ENCODE measurements at regions not wholly inside any gene's neighbourhood (a gene's known extent, or its start where the extent isn't known, plus 50 kb on each side); places are given as distances from the start of the nearest gene placed in this dataset.
"Not testable (repeated sequence)": the region's sequence is repeated elsewhere in the genome, so short reads cannot be mapped to it uniquely, and the experiment has no call there.

- H3K36me3 Mint-ChIP-seq (ENCODE audit: low read depth); H3K4me3 Mint-ChIP-seq; H3K9me3 Mint-ChIP-seq; intact Hi-C loops (cut with micrococcal nuclease); DNase-seq; H3K27me3 Mint-ChIP-seq; H3K27ac Mint-ChIP-seq; H3K4me1 Mint-ChIP-seq: not testable (repeated sequence)
Observed at GRCh38 chr4:141882650-141883049, 246.3 kb downstream of the IL15 start.

DNA sequence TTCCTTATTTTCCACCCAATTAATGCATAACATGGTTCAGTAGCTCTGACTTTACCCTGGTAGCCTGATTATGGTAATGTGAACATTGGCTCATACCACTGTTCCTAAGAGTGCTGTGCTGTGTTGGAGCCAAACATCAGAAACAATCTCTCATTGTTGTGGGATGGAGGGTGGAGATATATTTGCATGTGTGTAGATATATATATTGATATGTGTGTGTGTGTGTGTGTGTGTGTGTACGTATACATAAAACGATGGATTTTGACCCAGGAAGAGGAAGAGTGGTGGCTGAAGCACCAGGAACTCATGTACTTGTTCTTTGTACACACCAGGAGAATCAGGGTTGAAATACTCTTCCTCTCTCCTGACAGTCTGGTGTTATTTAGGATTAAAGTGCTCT, 247.7 kb downstream of the IL15 start:
- H3K4me3 Mint-ChIP-seq, result no peak overlapping the region
- DNase-seq, result no peak
- H3K27ac Mint-ChIP-seq, result no peak overlapping the region
- no peaks in the 10 kb centered on the region for H3K4me1 Mint-ChIP-seq
- intact Hi-C loops (cut with micrococcal nuclease), result no loop called here
- H3K36me3 Mint-ChIP-seq (ENCODE audit: low read depth), result no peaks in the 10 kb centered on the region
- H3K9me3 Mint-ChIP-seq, result no peaks in the 10 kb centered on the region
- H3K27me3 Mint-ChIP-seq, result no peaks in the 10 kb centered on the region

GRCh38 chr4:141885112-141885511, 248.7 kb downstream of the IL15 start:
- H3K36me3 Mint-ChIP-seq (ENCODE audit: low read depth), result no peaks in the 10 kb centered on the region
- no peaks in the 10 kb centered on the region for H3K4me1 Mint-ChIP-seq
- intact Hi-C loops (cut with micrococcal nuclease), result no loop called here
- no peak overlapping the region for H3K4me3 Mint-ChIP-seq
- no peak overlapping the region for H3K27ac Mint-ChIP-seq
- peak; percentile 37 for DNase-seq
- H3K9me3 Mint-ChIP-seq, result no peaks in the 10 kb centered on the region
- H3K27me3 Mint-ChIP-seq, result no peaks in the 10 kb centered on the region

DNA sequence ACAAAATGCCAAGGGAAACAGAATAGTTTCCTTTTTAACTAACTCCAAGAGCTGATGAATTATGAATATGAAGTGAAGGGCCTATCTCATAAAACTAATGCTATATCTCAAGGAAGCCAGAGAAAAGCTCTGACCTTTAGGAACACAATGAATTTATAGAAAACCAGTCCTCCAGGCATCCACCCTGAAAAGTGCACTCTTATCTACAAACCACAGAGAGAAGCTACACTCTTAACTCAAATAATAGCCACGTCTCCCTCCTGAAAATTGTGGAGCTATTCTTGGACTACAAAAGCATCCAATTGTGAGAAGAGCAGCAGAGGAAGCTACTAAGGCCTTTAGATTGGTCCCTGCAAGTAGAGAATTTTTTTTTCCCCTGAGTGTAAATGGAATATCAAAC, 253.9 kb downstream of the IL15 start:
- no peaks in the 10 kb centered on the region for H3K27me3 Mint-ChIP-seq
- no peak overlapping the region for H3K27ac Mint-ChIP-seq
- intact Hi-C loops (cut with micrococcal nuclease), result no loop called here
- no peaks in the 10 kb centered on the region for H3K4me1 Mint-ChIP-seq
- no peak for DNase-seq
- H3K9me3 Mint-ChIP-seq, result no peaks in the 10 kb centered on the region
- H3K4me3 Mint-ChIP-seq, result no peak overlapping the region
- H3K36me3 Mint-ChIP-seq (ENCODE audit: low read depth), result no peaks in the 10 kb centered on the region

GRCh38 chr4:141891260-141892120, 255.1 kb downstream of the IL15 start:
- H3K27me3 Mint-ChIP-seq, result no peaks in the 10 kb centered on the region
- no peak overlapping the region for H3K27ac Mint-ChIP-seq
- DNase-seq, result no peak
- H3K36me3 Mint-ChIP-seq (ENCODE audit: low read depth), result no peaks in the 10 kb centered on the region
- intact Hi-C loops (cut with micrococcal nuclease), result no loop called here
- H3K9me3 Mint-ChIP-seq, result no peaks in the 10 kb centered on the region
- H3K4me1 Mint-ChIP-seq, result no peaks in the 10 kb centered on the region
- H3K4me3 Mint-ChIP-seq, result no peak overlapping the region

DNA sequence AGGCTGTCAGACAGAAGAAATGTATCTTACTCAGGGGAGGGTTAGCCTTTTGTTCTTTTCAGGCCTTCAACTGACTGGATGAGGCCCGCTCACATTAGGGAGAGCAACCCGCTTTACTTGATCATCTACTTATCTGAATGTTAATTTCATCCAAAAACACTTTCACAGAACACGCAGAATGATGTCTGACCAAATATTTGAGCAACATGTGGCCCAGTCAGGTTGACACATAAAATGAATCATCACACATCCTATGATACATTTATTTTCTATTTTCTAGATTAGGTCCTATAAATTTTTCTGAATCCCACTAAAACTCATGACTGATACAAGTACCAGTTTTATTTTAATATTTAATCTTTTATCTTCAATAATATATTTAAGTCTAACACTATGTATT, 260.3 kb downstream of the IL15 start:
- H3K4me3 Mint-ChIP-seq, result no peak overlapping the region
- H3K27me3 Mint-ChIP-seq, result no peaks in the 10 kb centered on the region
- no peaks in the 10 kb centered on the region for H3K9me3 Mint-ChIP-seq
- H3K4me1 Mint-ChIP-seq, result no peaks in the 10 kb centered on the region
- intact Hi-C loops (cut with micrococcal nuclease), result no loop called here
- no peak for DNase-seq
- H3K27ac Mint-ChIP-seq, result no peak overlapping the region
- H3K36me3 Mint-ChIP-seq (ENCODE audit: low read depth), result no peaks in the 10 kb centered on the region

GRCh38 chr4:141898346-141898745, 262.0 kb downstream of the IL15 start:
- intact Hi-C loops (cut with micrococcal nuclease), result no loop called here
- no peak for DNase-seq
- H3K36me3 Mint-ChIP-seq (ENCODE audit: low read depth), result no peaks in the 10 kb centered on the region
- H3K4me3 Mint-ChIP-seq, result no peak overlapping the region
- no peaks in the 10 kb centered on the region for H3K9me3 Mint-ChIP-seq
- no peak overlapping the region for H3K27ac Mint-ChIP-seq
- H3K27me3 Mint-ChIP-seq, result no peaks in the 10 kb centered on the region
- H3K4me1 Mint-ChIP-seq, result no peaks in the 10 kb centered on the region

GRCh38 chr4:141899103-141899502, 262.7 kb downstream of the IL15 start:
- Mint-ChIP-seq H3K4me1 (no peaks in the 10 kb centered on the region), H3K27me3 (no peaks in the 10 kb centered on the region), H3K4me3 (no peak overlapping the region), H3K9me3 (no peaks in the 10 kb centered on the region), H3K27ac (no peak overlapping the region), H3K36me3 (ENCODE audit: low read depth) (no peaks in the 10 kb centered on the region)
- intact Hi-C loops (cut with micrococcal nuclease), result no loop called here
- DNase-seq, result no peak

DNA sequence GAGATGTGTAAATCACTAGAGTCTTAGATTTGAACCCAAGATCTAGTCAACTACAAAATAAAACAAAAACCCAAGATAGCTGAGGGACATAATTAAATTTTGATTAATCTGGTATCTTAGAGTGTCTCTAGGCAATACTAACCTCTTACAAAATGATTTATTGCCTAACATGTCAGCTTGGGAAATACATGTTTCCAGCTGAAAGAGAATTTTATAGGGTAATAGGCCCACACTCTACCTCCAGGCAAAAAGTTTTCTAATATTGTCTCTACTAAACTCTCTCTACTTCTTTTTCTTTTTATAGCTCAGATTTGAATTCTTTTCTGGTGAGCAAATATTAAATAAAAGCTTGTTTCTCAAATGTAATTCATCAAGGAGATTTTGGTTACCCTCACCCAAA, 263.2 kb downstream of the IL15 start:
- no peak for DNase-seq
- no peaks in the 10 kb centered on the region for H3K27me3 Mint-ChIP-seq
- H3K4me1 Mint-ChIP-seq, result no peaks in the 10 kb centered on the region
- intact Hi-C loops (cut with micrococcal nuclease), result no loop called here
- no peaks in the 10 kb centered on the region for H3K9me3 Mint-ChIP-seq
- no peak overlapping the region for H3K4me3 Mint-ChIP-seq
- H3K27ac Mint-ChIP-seq, result no peak overlapping the region
- H3K36me3 Mint-ChIP-seq (ENCODE audit: low read depth), result no peaks in the 10 kb centered on the region

GRCh38 chr4:141900856-141901255, 264.5 kb downstream of the IL15 start:
- Mint-ChIP-seq H3K4me3 (no peak overlapping the region), H3K9me3 (no peaks in the 10 kb centered on the region), H3K4me1 (no peaks in the 10 kb centered on the region), H3K27ac (no peak overlapping the region), H3K36me3 (ENCODE audit: low read depth) (no peaks in the 10 kb centered on the region), H3K27me3 (no peaks in the 10 kb centered on the region)
- no peak for DNase-seq
- intact Hi-C loops (cut with micrococcal nuclease), result no loop called here

GRCh38 chr4:141905751-141906150, 269.4 kb downstream of the IL15 start:
- Mint-ChIP-seq H3K27me3 (no peaks in the 10 kb centered on the region), H3K9me3 (no peaks in the 10 kb centered on the region), H3K27ac (no peak overlapping the region)

DNA sequence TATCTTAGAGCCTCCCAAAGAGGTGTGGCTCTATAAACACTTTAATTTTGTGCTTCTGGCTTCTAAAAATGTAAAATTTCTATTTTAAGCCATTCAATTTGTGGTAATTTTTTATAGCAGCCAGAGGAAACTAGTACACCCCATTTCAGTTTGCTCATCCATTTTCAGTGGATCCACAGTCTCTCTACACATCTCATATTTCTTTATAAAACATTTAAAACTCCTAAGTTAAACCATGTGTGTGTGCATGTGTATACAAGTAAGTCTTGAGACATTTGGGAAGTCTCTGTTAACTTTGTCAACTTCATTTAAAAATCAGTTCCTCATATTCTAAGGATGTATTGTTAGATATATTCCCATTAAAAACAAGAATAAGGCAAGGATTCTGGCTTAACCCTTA, 273.2 kb downstream of the IL15 start:
- no peaks in the 10 kb centered on the region for H3K36me3 Mint-ChIP-seq (ENCODE audit: low read depth)
- no peak overlapping the region for H3K4me3 Mint-ChIP-seq
- H3K4me1 Mint-ChIP-seq, result no peaks in the 10 kb centered on the region
- no peak for DNase-seq
- intact Hi-C loops (cut with micrococcal nuclease), result no loop called here
- H3K27ac Mint-ChIP-seq, result no peak overlapping the region
- H3K27me3 Mint-ChIP-seq, result no peaks in the 10 kb centered on the region
- H3K9me3 Mint-ChIP-seq, result no peaks in the 10 kb centered on the region

More at GRCh38 chr4:141905751-141906150, 269.4 kb downstream of the IL15 start:
- intact Hi-C loops (cut with micrococcal nuclease), result no loop called here
- H3K4me3 Mint-ChIP-seq, result no peak overlapping the region
- H3K4me1 Mint-ChIP-seq, result no peaks in the 10 kb centered on the region
- H3K36me3 Mint-ChIP-seq (ENCODE audit: low read depth), result no peaks in the 10 kb centered on the region
- no peak for DNase-seq

GRCh38 chr4:141912831-141913230, 276.4 kb downstream of the IL15 start:
- no peaks in the 10 kb centered on the region for H3K36me3 Mint-ChIP-seq (ENCODE audit: low read depth)
- no peaks in the 10 kb centered on the region for H3K4me1 Mint-ChIP-seq
- no peak overlapping the region for H3K4me3 Mint-ChIP-seq
- no peak overlapping the region for H3K27ac Mint-ChIP-seq
- H3K9me3 Mint-ChIP-seq, result no peaks in the 10 kb centered on the region
- intact Hi-C loops (cut with micrococcal nuclease), result no loop called here
- H3K27me3 Mint-ChIP-seq, result no peaks in the 10 kb centered on the region
- DNase-seq, result no peak

GRCh38 chr4:141913928-141914327, 277.5 kb downstream of the IL15 start:
- Mint-ChIP-seq H3K27ac (no peak overlapping the region), H3K4me3 (no peak overlapping the region), H3K4me1 (no peaks in the 10 kb centered on the region), H3K9me3 (no peaks in the 10 kb centered on the region), H3K27me3 (no peaks in the 10 kb centered on the region), H3K36me3 (ENCODE audit: low read depth) (no peaks in the 10 kb centered on the region)
- intact Hi-C loops (cut with micrococcal nuclease), result no loop called here
- no peak for DNase-seq

DNA sequence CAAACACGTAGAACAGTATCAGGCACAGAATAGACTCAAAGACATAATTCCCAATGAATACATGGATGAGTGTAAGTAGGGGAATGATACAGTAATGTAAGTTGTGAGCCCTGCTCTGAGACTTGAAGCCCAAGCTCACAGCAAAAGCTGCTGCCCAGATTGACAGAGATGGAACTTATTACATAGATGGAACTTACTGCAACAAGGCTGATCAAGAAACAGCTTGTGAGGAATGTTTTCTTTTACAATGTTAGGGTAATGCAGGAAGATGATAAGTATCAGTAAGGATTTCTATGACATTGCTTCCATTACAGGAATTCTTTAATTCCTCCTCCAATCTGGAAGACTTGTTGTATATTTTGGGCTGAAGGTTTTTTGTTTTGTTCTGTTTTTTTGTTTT, 278.4 kb downstream of the IL15 start:
- no peaks in the 10 kb centered on the region for H3K4me1 Mint-ChIP-seq
- no peaks in the 10 kb centered on the region for H3K36me3 Mint-ChIP-seq (ENCODE audit: low read depth)
- H3K4me3 Mint-ChIP-seq, result no peak overlapping the region
- no peak for DNase-seq
- intact Hi-C loops (cut with micrococcal nuclease), result no loop called here
- H3K27ac Mint-ChIP-seq, result no peak overlapping the region
- no peaks in the 10 kb centered on the region for H3K9me3 Mint-ChIP-seq
- no peaks in the 10 kb centered on the region for H3K27me3 Mint-ChIP-seq
